ENCODE measurements at regions not wholly inside any gene's neighbourhood (a gene's known extent, or its start where the extent isn't known, plus 50 kb on each side); places are given as distances from the start of the nearest gene placed in this dataset.
A peak's percentile ranks its signal among the peaks of the same experiment; 100 is the strongest.
"Not testable (repeated sequence)": the region's sequence is repeated elsewhere in the genome, so short reads cannot be mapped to it uniquely, and the experiment has no call there.

DNA sequence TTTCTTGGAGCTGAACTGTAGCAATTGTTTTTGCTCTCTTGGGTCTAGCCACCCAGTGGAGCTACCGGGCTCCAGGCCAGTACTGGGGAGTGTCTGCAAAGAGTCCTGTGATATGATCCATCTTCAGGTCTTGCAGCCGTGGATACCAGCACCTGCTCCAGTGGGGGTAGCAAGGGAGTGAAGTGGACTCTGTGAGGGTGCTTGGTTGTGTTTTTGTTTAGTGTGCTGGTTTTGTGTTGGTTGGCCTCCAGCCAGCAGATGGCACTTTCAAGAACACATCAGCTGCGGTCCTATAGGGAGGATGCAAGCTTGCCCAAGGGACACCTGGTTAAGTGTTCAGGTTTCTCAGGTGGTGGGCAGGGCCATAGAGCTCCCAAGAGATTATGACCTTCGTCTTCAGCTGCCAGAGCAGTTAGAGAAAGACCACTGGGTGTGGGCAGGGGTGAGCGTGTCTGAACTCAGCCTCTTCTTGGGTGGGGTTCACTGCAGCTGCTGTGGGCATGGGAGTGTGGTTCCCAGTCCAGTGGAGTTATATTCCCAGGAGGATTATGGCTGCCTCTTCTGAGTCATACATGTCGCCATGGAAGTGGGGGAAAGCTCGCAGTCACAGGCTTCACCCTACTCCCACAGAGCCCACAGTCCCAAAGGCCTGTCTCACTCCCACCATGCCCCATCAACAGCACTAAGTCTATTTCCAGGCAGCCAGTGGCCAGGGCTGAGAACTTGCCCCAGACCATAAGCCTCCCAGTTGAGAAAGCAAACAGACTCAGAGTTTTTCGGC lies 811.6 kb downstream of the GLUD2 start:
- TF ChIP-seq, protein P1, sequence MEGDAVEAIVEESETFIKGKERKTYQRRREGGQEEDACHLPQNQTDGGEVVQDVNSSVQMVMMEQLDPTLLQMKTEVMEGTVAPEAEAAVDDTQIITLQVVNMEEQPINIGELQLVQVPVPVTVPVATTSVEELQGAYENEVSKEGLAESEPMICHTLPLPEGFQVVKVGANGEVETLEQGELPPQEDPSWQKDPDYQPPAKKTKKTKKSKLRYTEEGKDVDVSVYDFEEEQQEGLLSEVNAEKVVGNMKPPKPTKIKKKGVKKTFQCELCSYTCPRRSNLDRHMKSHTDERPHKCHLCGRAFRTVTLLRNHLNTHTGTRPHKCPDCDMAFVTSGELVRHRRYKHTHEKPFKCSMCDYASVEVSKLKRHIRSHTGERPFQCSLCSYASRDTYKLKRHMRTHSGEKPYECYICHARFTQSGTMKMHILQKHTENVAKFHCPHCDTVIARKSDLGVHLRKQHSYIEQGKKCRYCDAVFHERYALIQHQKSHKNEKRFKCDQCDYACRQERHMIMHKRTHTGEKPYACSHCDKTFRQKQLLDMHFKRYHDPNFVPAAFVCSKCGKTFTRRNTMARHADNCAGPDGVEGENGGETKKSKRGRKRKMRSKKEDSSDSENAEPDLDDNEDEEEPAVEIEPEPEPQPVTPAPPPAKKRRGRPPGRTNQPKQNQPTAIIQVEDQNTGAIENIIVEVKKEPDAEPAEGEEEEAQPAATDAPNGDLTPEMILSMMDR (IDR thresholded peaks at IDR 0.05; ENCODE audit: low read length, missing control alignments): no peak
- no peak overlapping the region for H3K4me3 ChIP-seq (replicated peaks; ENCODE audit: low read depth, low read length)
- no peak for DNase-seq (ENCODE audit: low read depth)

GRCh38 chrX:121863976-121864375 lies 816.6 kb downstream of the GLUD2 start:
- TF ChIP-seq, protein P1 (IDR thresholded peaks at IDR 0.05; ENCODE audit: low read length, missing control alignments): no peak

DNA sequence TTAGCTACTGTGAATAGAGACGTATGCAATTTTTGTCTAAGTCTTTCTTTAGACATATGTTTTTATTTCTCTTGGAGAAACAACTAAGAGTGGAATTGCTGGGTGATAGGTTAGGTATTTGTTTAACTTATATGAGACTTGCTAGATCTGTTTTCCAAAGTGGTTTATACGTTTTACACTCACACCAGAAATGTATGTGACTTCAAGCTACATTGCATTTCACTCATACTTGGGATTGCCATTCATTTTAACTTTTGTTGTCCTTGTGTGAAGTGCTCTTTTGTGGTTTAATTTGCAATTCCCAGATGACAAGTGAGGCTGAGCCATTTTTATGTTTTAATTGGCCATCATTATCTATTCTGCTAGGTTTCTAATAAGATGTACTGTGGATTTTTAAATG lies 817.2 kb downstream of the GLUD2 start:
- DNase-seq (ENCODE audit: low read depth): no peak
- TF ChIP-seq, protein P1 (IDR thresholded peaks at IDR 0.05; ENCODE audit: low read length, missing control alignments): no peak
- H3K4me3 ChIP-seq (replicated peaks; ENCODE audit: low read depth, low read length): no peak overlapping the region

More at GRCh38 chrX:121863976-121864375, 816.6 kb downstream of the GLUD2 start:
- no peak for DNase-seq (ENCODE audit: low read depth)
- no peak overlapping the region for H3K4me3 ChIP-seq (replicated peaks; ENCODE audit: low read depth, low read length)

GRCh38 chrX:121869876-121870477 lies 822.6 kb downstream of the GLUD2 start:
- H3K4me3 ChIP-seq (replicated peaks; ENCODE audit: low read depth, low read length): no peak overlapping the region
- no peak for DNase-seq (ENCODE audit: low read depth)
- TF ChIP-seq, protein P1 (IDR thresholded peaks at IDR 0.05; ENCODE audit: low read length, missing control alignments): no peak

- DNase-seq (ENCODE audit: low read depth): no peak
- no peak overlapping the region for H3K4me3 ChIP-seq (replicated peaks; ENCODE audit: low read depth, low read length)
- TF ChIP-seq, protein P1 (IDR thresholded peaks at IDR 0.05; ENCODE audit: low read length, missing control alignments): no peak
Observed at GRCh38 chrX:121871122-121871521, 823.7 kb downstream of the GLUD2 start.

DNA sequence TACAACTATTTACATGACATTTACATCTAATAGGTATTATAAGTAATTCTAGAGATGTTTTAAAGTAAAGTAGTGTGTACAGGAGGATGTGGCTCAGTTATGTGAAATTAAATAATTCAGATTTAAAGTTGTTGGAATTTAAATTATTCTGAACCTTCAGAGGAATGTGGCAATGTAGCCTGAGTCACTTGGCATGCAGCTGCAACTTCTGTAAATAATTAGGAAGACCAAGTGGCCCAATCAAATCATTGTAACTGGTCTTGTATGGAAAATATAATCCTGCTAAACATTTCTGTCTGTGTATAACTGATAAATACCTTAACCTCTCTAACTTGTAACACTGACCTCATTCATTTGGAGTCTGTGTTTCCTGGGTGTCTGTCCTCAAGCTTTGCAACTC lies 828.9 kb downstream of the GLUD2 start:
- no peak overlapping the region for H3K4me3 ChIP-seq (replicated peaks; ENCODE audit: low read depth, low read length)
- TF ChIP-seq, protein P1 (IDR thresholded peaks at IDR 0.05; ENCODE audit: low read length, missing control alignments): no peak
- DNase-seq (ENCODE audit: low read depth): peak; percentile 24

GRCh38 chrX:121877337-121877736 lies 829.9 kb downstream of the GLUD2 start:
- not testable (repeated sequence) for H3K4me3 ChIP-seq (replicated peaks; ENCODE audit: low read depth, low read length); DNase-seq (ENCODE audit: low read depth)

Measured in fibroblast of pulmonary artery (primary cell).